ENCODE measurements at regions not wholly inside any gene's neighbourhood (a gene's known extent, or its start where the extent isn't known, plus 50 kb on each side); places are given as distances from the start of the nearest gene placed in this dataset.
A peak's percentile ranks its signal among the peaks of the same experiment; 100 is the strongest.
"Not testable (repeated sequence)": the region's sequence is repeated elsewhere in the genome, so short reads cannot be mapped to it uniquely, and the experiment has no call there.

DNA sequence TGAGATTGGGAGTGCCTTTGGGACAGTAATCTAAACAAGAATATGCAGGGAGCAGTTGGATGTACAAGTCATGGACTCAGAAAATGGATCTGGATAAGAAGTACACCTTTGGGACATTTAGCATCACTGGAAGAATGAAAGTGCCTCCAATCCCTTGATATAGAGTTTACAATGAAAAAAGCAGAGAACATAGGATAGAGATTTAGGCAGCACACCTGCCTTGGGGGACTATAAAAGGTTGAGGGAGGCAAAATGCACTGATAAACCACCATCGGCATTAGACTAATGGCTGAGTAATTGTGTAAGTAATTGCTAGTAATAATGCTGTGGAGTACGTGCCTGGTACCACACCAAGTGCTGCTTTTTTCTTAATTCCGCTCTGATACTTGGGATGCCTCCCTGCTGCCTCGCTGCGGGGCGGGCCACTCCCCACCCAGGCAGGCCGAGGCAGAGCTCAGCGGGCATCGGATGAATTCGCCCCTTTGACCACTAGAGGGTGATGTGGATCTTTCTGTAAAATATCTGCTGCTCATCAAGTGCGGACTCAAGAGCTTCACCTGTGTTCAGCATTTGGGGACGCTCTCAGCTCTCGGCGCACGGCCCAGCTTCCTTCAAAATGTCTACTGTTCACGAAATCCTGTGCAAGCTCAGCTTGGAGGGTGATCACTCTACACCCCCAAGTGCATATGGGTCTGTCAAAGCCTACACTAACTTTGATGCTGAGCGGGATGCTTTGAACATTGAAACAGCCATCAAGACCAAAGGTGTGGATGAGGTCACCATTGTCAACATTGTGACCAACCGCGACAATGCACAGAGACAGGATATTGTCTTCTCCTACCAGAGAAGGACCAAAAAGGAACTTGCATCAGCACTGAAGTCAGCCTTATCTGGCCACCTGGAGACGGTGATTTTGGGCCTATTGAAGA, 99.9 kb downstream of the ANKRD18B start:
- DNase-seq (ENCODE audit: low read depth in 2 of 3, low spot score in 2 of 3), result peak; percentile 12 to 53 (median 36)

DNA sequence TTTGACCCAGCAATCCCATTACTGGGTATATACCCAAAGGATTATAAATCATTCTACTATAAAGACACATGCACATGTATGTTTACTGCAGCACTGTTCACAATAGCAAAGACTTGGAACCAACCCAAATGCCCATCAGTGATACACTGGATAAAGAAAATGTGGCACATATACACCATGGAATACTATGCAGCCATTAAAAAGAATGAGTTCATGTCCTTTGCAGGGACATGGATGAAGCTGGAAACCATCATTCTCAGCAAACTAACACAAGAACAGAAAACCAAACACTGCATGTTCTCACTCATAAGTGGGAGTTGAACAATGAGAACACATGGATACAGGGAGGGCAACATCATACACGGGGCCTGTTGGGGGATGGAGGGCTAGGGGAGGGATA, 104.3 kb downstream of the ANKRD18B start:
- not testable (repeated sequence) for DNase-seq (ENCODE audit: low read depth in 2 of 3, low spot score in 2 of 3)

DNA sequence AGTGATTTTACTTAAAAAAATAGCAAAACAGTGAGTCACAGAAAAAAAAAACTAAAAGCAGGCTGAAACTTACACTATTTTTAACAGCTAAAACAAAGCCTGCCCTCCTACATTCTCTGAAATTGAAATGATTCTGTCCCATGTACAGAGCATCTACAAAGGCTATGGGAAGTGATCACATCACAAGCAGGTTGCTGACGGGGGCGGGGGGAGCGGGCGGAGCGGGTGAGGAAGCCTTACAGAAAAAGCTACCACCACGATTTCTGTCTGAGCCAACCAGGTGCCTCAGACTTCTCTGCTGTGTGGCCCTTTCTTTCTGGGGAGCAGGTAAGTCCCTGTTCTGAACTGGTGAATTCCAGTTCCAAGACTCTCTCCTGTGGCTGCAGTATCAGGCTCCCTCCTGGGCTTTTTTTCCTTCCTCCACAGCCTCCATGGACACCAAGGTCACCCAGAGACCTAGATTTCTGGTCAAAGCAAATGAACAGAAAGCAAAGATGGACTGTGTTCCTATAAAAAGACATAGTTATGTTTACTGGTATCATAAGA, 104.9 kb downstream of the ANKRD18B start:
- DNase-seq (ENCODE audit: low read depth in 2 of 3, low spot score in 2 of 3), result no peak

DNA sequence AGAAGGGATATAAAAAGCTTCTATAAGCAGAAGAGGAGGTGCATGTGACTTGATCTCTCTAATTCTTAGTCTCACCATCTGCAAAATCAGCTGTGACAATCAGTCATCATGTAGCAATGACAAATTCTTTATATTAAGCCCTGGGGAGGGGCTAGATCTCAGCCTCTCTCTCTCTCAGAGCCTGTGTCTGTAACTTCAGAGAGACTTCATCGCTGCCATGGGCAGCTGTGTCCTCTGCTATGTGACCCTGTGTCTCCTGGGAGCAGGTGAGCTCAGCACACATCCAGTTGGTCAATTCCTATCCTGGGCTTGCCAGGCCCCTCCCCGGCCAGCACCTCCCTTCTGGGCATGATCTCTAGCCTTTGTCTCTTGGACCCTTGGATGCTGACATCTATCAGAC, 109.6 kb downstream of the ANKRD18B start:
- DNase-seq (ENCODE audit: low read depth in 2 of 3, low spot score in 2 of 3), result no peak

DNA sequence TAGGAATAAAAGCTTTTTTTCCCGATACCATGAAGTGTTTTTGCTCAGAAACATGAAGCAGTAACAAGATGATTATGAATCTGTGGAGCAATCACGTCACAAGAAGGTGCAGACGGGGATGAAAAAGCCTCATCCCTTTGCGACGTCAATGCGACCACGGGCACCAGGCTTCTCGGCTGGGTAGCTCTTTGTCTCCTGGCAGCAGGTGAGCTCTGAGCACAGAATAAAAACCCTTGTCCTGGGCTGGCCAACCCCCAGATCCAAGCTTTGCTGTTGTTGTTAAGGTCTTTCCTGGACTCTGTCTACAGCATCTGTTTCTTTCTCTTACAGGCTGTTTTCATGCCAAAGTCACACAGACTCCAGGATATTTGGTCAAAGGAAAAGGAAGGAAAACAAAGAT, 113.8 kb downstream of the ANKRD18B start:
- DNase-seq (ENCODE audit: low read depth in 2 of 3, low spot score in 2 of 3), result no peak

DNA sequence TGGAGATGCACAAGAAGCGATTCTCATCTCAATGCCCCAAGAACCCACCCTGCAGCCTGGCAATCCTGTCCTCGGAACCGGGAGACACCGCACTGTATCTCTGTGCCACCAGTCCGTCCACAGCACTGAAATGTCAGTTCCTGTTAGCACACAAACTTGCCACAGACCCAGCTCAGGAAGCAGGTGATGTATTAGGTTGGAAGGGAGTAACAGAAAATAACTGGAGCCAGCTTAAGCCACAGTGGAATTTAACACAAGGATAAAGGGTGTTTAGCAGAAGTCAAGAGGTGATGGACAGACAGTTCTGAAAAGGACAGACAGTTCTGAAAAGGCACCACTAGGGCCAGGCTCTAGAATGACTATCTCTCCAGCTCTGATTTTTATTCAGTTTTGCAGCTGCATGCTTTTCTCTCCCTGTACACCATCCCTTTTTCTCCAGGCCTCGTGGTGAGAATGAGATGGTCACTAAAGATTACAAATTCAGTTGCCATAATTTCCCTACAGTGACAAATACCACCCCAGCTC, 114.4 kb downstream of the ANKRD18B start:
- no peak for DNase-seq (ENCODE audit: low read depth in 2 of 3, low spot score in 2 of 3)

DNA sequence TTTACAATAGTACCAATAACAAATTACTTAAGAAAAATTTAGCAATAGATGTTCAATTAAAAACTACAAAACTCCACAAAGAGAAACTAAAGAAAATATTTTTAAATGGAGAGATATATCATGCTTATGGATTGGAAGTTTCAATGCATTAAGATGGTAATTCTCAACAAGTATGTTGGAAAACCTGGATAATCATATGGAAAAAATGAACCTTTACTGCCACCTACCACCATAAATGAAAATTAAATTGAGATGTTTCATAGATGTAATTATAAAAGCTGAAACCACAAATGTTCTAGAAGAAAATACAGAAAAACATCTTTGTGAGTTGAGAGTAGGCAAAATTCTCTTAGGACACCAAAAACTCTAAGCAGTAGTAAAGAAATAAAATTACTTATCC, 121.7 kb downstream of the ANKRD18B start:
- DNase-seq (ENCODE audit: low read depth in 2 of 3, low spot score in 2 of 3), result no peak

DNA sequence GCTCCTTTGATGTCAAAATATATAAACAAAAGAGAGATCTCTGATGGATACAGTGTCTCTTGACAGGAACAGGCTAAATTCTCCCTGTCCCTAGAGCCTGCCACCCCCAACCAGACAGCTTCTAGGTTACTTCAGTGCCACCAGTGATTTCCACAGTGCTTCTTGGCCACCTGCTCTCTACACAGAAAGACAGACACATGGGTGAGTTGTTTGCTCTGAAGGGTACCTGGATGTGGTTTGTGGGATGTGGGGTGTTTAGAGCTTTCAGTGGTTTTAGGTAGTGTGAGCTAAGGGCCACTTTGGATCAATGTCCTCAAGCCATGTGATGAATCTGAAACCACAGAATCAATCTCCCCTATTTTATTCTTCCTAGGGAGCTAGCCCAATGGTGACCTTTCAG, 125.4 kb downstream of the ANKRD18B start:
- no peak for DNase-seq (ENCODE audit: low read depth in 2 of 3, low spot score in 2 of 3)

DNA sequence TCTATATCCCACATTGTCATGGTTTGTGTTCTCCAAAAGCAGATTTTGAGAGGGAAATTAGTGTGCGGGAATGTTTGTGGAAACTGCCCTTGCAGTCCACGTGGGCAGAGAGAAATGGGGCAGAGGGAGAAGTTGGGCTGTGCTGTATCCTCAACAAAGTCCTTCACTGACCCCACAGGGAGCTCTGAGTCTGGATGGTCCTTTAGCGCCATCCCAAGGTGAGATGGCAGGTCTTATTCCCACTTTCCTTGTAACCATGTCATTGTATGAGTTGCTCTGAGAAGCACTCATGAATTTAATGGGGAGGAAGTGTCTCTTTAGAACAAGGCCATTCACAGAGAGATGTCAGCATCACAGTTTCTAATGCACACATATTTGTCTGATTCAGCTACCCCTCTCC, 127.1 kb downstream of the ANKRD18B start:
- no peak for DNase-seq (ENCODE audit: low read depth in 2 of 3, low spot score in 2 of 3)

DNA sequence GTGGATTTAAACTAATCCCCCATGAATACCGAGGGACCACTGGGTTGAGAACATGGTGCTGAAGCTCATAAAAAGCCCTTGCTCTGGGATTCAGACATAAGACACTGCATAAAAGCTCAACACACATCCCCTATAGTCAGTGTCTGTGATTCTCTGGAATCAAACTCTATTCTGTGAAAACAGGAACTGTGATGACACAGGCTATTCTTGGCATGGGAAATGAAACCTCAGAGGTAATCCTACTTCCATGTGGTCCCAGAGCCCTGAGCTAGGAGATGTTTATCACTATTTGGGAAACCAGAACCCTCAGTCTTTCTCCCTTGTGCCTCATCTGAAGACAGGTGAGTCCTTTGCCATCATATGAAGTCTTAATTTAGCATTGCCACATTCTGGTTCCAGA, 135.4 kb upstream of the PRSS3 start:
- DNase-seq (ENCODE audit: low read depth in 2 of 3, low spot score in 2 of 3), result no peak

DNA sequence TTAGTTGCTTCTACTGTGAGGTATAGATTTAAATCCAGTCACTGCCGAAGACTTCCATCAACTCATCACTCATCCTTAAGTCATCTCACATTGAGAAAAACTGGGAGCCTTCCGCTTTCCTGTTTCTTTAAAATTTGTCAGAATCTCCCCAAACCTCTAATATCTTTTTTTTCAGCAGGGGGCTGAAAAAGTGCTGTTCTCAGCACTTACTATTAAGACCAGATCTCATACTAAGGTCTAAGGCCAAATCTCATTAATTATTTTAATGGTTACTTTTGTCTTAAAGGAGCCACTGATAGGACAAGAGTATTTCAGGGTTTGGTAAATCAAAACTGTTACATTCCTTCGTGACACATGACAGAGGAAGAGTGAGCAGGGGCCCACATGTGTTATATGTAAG, 134.6 kb upstream of the PRSS3 start:
- DNase-seq (ENCODE audit: low read depth in 2 of 3, low spot score in 2 of 3), result no peak

DNA sequence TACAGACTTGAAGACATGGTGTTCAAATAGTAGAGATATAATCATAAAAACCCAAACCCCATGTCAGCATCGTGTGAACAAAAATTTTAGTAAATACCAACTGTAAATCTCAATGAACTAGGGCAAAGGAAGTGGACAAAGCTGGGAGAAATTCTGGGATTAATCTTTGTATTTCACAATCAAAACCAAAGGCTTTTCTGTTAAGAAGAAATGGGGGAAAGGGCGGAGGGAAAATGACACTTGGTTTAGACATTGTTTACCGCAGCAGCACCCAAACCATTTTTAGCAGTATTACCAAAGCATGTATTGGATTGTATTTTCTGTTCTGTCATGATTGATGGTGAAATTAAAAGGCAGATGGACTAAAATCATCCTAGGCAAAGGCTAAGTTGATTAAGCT, 134.2 kb upstream of the PRSS3 start:
- no peak for DNase-seq (ENCODE audit: low read depth in 2 of 3, low spot score in 2 of 3)

DNA sequence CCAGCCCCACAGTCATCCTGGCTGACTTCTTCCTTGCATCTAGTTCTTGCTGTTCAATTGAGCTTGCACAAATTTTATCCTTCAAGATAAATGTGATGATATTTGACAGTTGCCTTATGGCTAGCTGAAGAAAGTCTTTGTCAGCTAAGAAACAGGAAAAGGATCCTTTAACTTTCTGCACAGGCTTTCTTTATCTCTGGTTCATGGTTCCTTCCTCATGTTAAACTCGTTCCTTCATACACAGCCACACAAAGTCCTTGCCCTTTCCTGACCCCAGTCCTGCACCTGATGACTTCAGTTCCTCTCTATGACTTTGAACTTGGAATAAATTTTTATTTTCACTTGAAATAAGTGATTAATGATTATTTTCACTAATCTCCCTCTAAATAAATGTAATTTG, 132.5 kb upstream of the PRSS3 start:
- DNase-seq (ENCODE audit: low read depth in 2 of 3, low spot score in 2 of 3), result no peak

DNA sequence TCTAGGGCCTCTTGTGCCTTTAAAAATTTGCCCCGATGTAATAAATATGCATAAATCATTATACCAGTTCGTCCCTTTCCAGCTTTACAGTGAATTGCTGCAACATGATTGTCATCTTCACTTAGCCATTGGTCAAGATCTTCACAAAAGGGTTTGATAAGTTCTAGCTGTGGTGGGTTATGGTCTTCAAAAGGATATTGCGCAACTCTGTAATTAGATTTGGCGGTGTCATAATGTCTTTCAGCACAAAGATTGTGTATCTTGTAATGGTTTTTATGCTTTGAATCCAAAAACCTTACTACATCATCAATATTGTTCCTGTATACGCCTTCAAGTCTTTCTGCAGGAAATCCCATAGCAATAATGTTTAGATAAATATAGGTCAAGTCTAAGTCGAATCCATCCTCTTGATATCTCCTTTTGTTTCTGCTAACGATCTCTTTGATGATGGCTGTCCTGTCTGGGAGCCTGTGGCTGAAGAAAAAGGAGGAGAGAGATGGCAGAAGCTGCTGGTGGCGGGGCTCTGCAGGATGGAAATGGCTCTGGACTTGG, 119.1 kb upstream of the PRSS3 start:
- not testable (repeated sequence) for DNase-seq (ENCODE audit: low read depth in 2 of 3, low spot score in 2 of 3)

DNA sequence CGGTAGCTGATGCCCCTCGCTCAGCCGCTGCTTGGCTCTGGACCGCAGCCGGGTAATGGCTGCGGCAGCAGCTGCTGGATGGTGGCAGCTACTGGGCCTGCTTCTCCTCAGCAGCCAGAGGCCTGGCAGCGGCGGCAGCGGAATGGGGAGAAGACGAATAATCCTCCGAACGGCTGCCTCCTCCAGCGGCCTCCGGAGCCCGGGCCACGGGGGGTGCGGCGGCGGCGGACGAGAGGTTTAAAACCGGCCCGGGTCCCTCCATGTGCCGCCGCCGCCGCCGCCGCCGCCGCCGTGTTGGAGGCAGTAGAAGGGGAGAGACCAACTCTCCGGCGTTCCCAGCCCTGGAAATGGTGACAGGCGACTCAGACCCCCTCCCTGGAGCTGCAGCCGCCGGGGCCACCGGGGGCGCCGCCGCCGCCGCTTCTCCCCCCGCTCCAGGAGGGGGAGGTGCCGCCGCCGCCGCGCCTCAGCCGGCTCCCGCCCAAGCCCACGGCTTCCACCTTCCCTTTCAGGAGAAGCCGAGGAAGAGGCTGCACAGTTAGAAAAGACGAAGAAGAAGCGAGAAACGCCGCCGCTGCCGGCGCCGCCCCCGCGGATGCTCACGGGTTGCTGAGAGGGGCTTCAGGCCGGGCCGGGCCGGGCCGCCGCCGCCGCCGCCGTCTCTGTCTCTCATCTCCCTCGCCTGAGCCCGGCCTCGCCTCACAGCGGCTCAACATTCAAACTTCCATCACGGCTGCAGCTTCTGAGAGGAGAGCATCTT, 118.4 kb upstream of the PRSS3 start:
- DNase-seq (ENCODE audit: low read depth in 2 of 3, low spot score in 2 of 3), result peak; percentile 1 to 11 (median 7)

DNA sequence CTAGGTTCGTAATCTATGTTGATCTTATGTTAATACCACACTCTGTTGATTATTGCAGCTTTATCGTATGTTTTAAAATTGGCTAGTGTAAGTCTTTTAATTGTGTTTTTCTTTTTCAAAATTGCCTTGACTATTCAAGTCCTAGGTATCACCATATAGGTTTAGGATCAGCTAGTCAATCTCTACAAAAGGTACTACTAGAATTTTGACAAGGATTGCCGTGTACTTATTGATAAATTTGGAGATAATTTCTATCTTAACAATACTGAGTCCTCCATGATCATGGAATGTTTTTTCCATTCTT, 117.9 kb upstream of the PRSS3 start:
- DNase-seq (ENCODE audit: low read depth in 2 of 3, low spot score in 2 of 3), result no peak

DNA sequence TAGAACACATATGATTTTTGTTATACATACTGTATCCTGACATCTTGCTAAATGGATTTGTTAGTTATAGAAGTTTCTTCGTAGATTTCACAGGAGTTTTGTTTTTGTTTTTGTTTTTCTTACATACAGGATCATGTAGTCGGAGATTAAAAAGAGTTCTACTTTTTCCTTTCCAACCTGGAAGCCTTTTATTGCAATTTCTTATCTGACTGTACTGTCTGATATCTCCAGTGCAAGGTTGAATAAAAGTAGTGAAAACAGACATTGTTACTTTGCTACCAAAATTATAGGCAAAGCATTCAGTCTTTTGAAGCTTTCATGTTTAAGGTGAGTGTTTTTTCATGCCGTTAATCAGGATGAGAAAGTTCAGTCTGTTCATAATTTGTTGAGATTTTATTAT, 117.4 kb upstream of the PRSS3 start:
- no peak for DNase-seq (ENCODE audit: low read depth in 2 of 3, low spot score in 2 of 3)

DNA sequence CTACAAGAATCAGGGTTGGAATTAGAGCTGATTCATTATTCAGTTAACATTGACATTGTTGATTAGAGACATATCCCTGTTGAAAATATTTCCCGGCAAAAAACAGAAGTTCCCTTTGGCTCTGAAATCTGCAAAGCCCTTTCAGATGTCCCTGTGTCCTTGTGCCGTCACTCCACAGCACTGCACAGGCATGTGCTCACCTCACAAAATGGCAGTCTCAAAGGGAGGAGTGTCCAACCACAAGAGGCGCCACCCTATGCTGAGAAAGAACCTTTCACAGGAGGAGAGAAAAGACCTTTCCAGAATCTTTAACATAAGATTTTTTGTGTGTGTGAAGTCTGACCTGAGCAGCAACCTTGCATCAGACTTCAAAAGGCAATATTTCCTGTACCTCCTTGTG, 112.8 kb upstream of the PRSS3 start:
- no peak for DNase-seq (ENCODE audit: low read depth in 2 of 3, low spot score in 2 of 3)

DNA sequence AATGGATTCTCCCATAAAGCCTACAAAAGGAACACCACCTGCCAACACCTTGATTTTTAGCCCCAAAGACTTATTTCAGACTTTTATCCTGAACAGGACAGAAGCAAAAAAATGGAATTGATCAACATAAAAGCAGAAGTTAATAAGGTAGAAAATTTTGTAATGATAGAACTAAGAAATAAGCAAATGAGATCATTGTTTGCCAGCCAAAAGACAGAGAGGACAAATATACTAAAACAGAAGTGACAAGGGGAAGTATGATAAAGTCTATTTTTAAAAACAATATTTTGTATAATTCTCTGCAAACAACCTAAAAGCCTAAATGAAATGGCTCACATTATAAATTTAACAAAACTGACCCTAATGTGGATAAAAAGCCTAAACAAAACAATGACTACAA, 110.5 kb upstream of the PRSS3 start:
- no peak for DNase-seq (ENCODE audit: low read depth in 2 of 3, low spot score in 2 of 3)

DNA sequence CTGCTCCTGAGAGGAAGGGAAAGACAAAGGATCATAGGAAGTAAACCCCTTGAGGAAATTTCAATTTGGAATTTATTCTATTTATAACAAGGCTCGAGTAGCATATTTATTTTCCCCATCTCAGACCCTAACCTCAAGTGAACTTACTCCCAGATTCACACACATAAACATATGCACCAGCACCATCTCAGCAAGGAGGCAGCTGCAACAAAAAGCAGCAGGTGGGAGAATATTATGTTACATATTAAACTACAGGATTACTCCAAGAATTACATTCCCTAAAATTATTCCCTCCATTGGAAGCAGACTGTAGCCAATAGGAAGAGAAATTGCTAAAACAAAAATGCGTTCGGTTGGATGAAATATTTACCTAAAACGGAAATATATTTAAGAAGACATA, 108.4 kb upstream of the PRSS3 start:
- DNase-seq (ENCODE audit: low read depth in 2 of 3, low spot score in 2 of 3), result no peak

DNA sequence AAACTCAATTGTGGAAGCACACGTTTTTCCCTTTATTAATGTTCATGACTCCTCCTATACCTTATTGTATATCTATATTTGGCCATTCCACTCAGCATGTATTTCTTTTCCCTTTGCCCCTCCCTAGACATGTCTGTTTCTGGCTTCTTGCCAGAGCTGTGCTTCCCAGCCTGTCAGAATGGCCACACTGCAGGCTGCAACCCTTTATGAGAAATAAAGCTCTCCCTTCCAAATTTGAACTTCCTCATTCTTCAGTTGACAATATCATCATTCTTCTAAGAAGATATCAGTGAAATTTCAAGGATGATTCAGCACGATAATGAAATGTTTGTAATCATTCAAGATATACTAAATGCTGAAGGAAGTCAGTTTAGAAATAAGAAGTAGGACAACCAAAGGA, 107.6 kb upstream of the PRSS3 start:
- no peak for DNase-seq (ENCODE audit: low read depth in 2 of 3, low spot score in 2 of 3)
